ENCODE measurements at regions not wholly inside any gene's neighbourhood (a gene's known extent, or its start where the extent isn't known, plus 50 kb on each side); places are given as distances from the start of the nearest gene placed in this dataset.
A peak's percentile ranks its signal among the peaks of the same experiment; 100 is the strongest.

GRCh38 chr17:77501101-77501566 is 360.4 kb downstream of the SEC14L1 start:
- POLR2A ChIA-PET (ENCODE audit: partially characterized antibody): interaction anchor here (0.6 to 1.4 kb wide), 2 partner anchors 80 to 123 kb away, joined by 3 read pairs; no protein-coding TSS in a partner anchor
- no peak overlapping the region for H3K14ac ChIP-seq (ENCODE audit: insufficient read length)
- TF ChIP-seq KDM1A (IDR thresholded peaks at IDR 0.05; ENCODE audit: borderline replicate concordance, low read length) (peak; percentile 80; the same call in 1 of the 2 replicates), HDAC6 (IDR thresholded peaks at IDR 0.05; ENCODE audit: low read depth, low read length) (no peak), TAF7 (optimal IDR thresholded peaks at IDR 0.05; ENCODE audit: borderline replicate concordance, low read depth, low read length) (no peak), CTCF (IDR thresholded peaks at IDR 0.05; ENCODE audit: control extremely low read depth in 1 of 3, insufficient read depth in 1 of 3, low read depth in 1 of 3, low read length in 3 of 3) (peak; percentile 15 to 50 (median 21); a peak in 3 of 4 replicates), SP1 (IDR thresholded peaks at IDR 0.05; ENCODE audit: low read depth, low read length) (no peak), USF2 (IDR thresholded peaks at IDR 0.05; ENCODE audit: low read length) (no peak), RAD21 (IDR thresholded peaks at IDR 0.05 in 1 of 2, conservative IDR thresholded peaks at IDR 0.05 in 1 of 2; ENCODE audit: low read depth in 2 of 2, low read length in 2 of 2) (peak in 1 of 2 experiments; percentile 39; a peak in 3 of 4 replicates), CBX8 (IDR thresholded peaks at IDR 0.05; ENCODE audit: borderline replicate concordance, low read depth, low read length) (no peak), KDM4A (IDR thresholded peaks at IDR 0.05; ENCODE audit: low read depth, low read length, severe bottlenecking) (no peak)

More at GRCh38 chr17:77501101-77501566, 360.4 kb downstream of the SEC14L1 start:
- Histone ChIP-seq H2BK12ac (ENCODE audit: low read depth, low read length) (no peak overlapping the region), H2AK5ac (ENCODE audit: low read depth, low read length) (no peak overlapping the region), H3K27ac (ENCODE audit: low read depth, low read length) (no peak overlapping the region), H3K4me3 (ENCODE audit: extremely low read depth in 1 of 4, insufficient read depth in 2 of 4, low read depth in 3 of 4, low read length in 4 of 4) (no peak overlapping the region), H3K23ac (ENCODE audit: insufficient read length) (no peak overlapping the region), H4K91ac (replicated peaks; ENCODE audit: insufficient read length, low read length) (no peak overlapping the region), H3K18ac (ENCODE audit: extremely low read depth, low read length) (no peak overlapping the region), H3K9ac (replicated peaks in 1 of 4; ENCODE audit: extremely low read depth in 1 of 4, low read depth in 3 of 4, low read length in 3 of 4) (no peak overlapping the region), H2BK120ac (replicated peaks; ENCODE audit: low read depth, low read length) (no peak overlapping the region), H3K79me2 (ENCODE audit: control insufficient read depth in 1 of 2, insufficient read depth in 2 of 2, low read length in 2 of 2) (no peaks in the 10 kb centered on the region), H3K4me2 (ENCODE audit: insufficient read depth in 1 of 2, low read depth in 2 of 2, low read length in 2 of 2) (no peak overlapping the region), H3K79me1 (ENCODE audit: low read depth, low read length) (peaks cover 2% of the 10 kb centered on the region; the same call in 1 of the 2 replicates), H2BK5ac (ENCODE audit: low read depth, low read length) (no peak overlapping the region), H4K20me1 (replicated peaks in 1 of 2; ENCODE audit: control insufficient read depth in 1 of 2, insufficient read depth in 2 of 2, low read length in 2 of 2) (peaks cover 0 to 2% of the 10 kb centered on the region in 2 experiments), H2BK20ac (ENCODE audit: low read length) (no peak overlapping the region), H3K36me3 (ENCODE audit: control insufficient read depth in 2 of 4, insufficient read depth in 4 of 4, low read length in 3 of 4) (peaks cover 0 to 14% (median 11%) of the 10 kb centered on the region in 4 experiments; a peak in 5 of 8 replicates), H3K23me2 (ENCODE audit: low read depth, low read length) (no peaks in the 10 kb centered on the region), H3K4ac (replicated peaks; ENCODE audit: insufficient read length, low read depth, low read length) (no peak overlapping the region), H4K8ac (ENCODE audit: extremely low read depth, insufficient read depth, low read length) (no peak overlapping the region), H3K9me3 (ENCODE audit: insufficient read depth in 2 of 2, low read depth in 1 of 2, low read length in 1 of 2) (no peaks in the 10 kb centered on the region), H3K56ac (replicated peaks; ENCODE audit: insufficient read length, low read depth, low read length) (no peak overlapping the region), H2BK15ac (ENCODE audit: low read length) (no peak overlapping the region), H3K4me1 (replicated peaks in 1 of 4; ENCODE audit: control insufficient read depth in 3 of 4, insufficient read depth in 4 of 4, low read length in 3 of 4) (peaks cover 0 to 7% (median 0%) of the 10 kb centered on the region in 4 experiments; a peak in 1 of 7 replicates), H2AFZ (ENCODE audit: low read length) (no peak overlapping the region), H4K5ac (ENCODE audit: insufficient read length, low read depth, low read length) (no peak overlapping the region), H3K27me3 (replicated peaks in 1 of 4; ENCODE audit: control insufficient read depth in 3 of 4, extremely low read depth in 1 of 4, insufficient read depth in 3 of 4, low read length in 3 of 4) (no peaks in the 10 kb centered on the region)
- FAIRE-seq (no peak), DNase-seq (ENCODE audit: low read depth in 1 of 2, low spot score in 2 of 2) (no peak)
- WGBS, 2 experiments (ENCODE audit: extremely low coverage in 1 of 2, insufficient coverage in 1 of 2, insufficient read length in 1 of 2, insufficient replicate concordance in 2 of 2, low coverage in 1 of 2, low lambda C conversion rate in 2 of 2, missing lambda C conversion rate in 1 of 2): 78% methylated on average over 12 of the region's 12 CpGs; no CpG with 5 or more reads in 1 of the 2 experiments
- CTCF ChIA-PET (ENCODE audit: partially characterized antibody): interaction anchor here (0.5 to 2.8 kb wide), 10 partner anchors 9 to 477 kb away, joined by 3 to 19 read pairs (median 4); no protein-coding TSS in a partner anchor
